ENCODE measurements at regions not wholly inside any gene's neighbourhood (a gene's known extent, or its start where the extent isn't known, plus 50 kb on each side); places are given as distances from the start of the nearest gene placed in this dataset.
A peak's percentile ranks its signal among the peaks of the same experiment; 100 is the strongest.

DNA sequence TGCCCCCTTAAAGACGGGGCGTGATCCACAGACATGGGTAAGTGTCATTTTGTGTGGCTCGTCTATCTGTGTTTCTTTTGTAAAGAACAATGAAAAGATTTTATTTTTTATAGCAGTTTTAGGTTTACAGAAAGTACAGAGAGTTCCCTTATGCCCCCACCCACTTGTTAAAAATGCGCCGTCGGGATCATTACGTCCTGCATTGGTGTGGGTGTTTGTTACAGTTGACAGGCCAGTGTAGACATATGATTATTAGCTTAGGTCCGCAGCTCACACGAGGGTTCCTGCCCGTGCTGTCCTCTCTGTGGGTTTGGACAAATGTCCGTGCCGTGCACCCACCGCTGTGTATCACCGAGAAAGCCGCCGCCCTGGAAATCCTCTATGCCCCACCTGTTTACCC lies 50.5 kb downstream of the RGS12 start:
- no peak for FAIRE-seq

GRCh38 chr4:3344104-3344503 lies 51.3 kb downstream of the RGS12 start:
- FAIRE-seq, result no peak

GRCh38 chr4:3344596-3344995 lies 51.8 kb downstream of the RGS12 start:
- FAIRE-seq, result no peak

DNA sequence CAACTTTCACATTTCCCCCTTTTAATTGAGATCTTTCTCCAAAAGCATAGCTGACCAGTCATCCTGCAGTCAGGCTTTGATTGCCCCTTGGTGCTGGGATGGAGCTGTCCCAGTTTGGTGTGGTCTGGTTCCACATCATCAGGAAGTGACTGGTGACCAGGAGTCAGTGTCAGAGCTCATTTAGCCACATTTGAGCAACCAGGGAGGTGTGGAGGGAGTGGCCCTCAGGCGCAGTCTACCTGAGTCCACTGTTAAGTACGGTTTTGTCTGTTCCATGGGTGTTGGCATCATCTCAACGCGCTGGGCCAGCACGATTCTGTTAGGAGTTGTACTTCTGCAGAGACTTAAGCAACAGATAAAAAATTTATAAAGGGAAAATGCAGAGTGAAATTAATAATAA lies 52.6 kb downstream of the RGS12 start:
- no peak for FAIRE-seq

DNA sequence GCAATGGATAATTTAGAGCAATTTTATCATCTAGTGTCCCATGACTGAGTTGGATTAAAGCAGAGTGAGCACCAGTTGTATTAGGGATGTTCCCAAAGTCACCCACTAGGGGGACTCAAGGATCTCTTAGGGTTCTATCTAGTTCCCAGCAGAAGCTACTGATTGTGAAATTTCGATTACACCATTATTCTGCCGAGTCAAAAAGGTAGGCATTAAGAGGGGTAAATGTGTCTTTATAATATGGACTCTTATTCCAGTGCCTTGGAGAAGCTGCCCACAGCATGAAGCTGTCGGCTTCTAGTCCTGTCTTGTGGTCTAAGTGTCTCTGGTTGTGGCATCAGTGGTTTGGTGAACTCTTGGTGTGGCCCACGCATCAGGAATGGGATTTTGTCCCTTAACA lies 53.3 kb downstream of the RGS12 start:
- peak; percentile 92 for FAIRE-seq

DNA sequence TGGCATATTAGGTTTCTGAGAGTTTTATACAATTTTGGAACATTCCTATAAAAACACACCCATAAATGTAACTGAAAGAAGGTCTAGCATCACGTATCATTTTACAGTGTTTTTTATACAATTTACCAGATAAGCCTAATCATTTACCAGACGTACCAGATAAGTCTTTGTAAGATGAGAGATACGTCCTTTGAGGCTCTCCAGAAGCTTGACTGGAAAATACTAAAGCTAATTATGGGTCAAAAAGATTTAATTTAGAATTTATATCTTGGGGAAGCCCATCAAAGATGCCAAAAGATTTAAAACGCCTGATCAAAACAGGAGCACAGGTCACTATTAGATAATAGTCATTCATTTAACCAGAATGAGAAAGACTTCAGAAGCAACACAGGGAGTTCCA lies 55.0 kb downstream of the RGS12 start:
- FAIRE-seq, result no peak

- no peak for FAIRE-seq
These were observed 55.8 kb downstream of the RGS12 start for GRCh38 chr4:3348621-3349020.

- FAIRE-seq, result no peak
These were observed 56.3 kb downstream of the RGS12 start for GRCh38 chr4:3349116-3349515.

DNA sequence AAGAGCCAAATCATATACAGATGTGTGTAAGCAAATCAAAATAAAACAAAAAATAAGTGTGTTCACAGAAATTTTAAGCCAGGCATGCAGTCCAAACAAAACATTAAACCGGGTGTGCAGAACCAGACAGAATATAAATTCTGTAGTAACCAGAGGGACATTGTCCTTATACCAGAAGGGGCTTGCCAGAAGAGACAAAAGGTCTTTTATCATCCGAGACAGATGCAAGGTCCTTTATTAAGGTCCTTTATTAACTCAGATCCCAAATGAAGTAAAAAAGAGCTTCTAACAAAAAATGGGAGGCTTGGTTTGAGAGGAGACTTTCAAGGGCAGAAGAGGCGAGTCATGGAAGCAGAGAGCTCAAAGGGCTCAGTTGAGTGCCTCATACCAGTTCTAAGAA lies 59.2 kb downstream of the RGS12 start:
- no peak for FAIRE-seq

GRCh38 chr4:3352505-3352904 lies 59.7 kb downstream of the RGS12 start:
- FAIRE-seq, result no peak

- FAIRE-seq, result no peak
These were observed 60.2 kb downstream of the RGS12 start for GRCh38 chr4:3352941-3353594.

GRCh38 chr4:3353752-3354454 lies 61.1 kb downstream of the RGS12 start:
- no peak for FAIRE-seq

GRCh38 chr4:3354455-3354811 lies 61.6 kb downstream of the RGS12 start:
- FAIRE-seq, result no peak

GRCh38 chr4:3355266-3355748 lies 62.5 kb downstream of the RGS12 start:
- FAIRE-seq, result no peak

DNA sequence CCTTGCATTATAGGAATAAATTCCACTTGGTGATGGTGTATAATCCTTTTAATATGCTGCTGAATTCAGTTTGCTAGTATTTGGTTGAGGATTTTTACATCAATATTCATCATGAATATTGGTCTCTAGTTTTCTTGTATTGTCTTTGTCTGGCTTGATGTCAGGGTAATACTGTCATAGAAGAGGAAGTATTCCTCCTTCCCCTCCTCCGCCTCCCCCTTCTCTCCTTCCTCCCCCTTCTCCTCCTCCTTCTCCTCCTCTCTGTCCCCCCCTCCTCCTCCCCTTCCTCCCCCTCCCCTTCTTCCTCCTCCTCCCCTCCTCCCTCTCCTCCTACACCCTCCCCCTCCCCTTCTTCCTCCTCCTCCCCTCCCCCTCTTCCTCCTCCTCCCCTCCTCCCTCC lies 65.8 kb downstream of the RGS12 start:
- FAIRE-seq, result no peak

DNA sequence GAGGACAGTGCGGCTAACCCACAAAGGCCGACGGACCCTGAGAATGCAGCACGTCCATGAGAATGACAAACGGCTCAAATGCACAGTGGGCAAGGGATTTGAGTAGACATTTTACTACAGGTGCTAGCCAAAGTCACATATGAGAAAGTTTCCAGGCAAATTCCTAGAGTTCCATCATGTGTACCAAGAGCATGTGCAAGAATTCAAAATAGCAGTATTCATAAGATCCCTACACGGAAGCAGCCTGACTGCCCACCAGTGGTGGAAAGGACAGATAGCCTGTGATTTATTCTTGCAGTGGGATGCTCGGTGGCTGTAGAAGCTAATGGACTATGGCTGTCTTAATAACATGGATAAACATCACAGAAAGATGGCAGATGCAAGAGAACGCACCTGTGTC lies 68.0 kb downstream of the RGS12 start:
- FAIRE-seq, result no peak

- no peak for FAIRE-seq
These were observed 68.6 kb downstream of the RGS12 start for GRCh38 chr4:3361406-3361805.

DNA sequence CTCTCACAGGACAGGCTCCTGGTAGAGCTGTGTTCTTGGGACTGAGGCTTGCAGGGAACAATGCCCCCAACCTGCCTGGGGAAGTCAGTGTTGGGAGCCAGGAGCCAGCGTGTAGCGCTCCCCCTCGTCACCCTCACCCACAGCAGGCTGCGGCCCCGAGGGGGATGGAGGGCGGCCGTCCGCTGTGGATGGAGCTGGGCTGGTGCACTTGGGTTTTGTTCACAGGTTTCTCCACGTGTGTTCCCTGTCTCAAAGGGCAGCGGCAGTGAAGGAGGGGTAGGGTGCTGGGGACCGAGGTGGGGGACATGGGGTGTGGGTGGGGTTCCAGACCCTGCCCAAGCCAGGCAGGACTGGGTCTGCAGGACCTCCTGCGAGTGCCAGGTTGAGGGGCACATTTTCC lies 69.1 kb downstream of the RGS12 start:
- no peak for FAIRE-seq

GRCh38 chr4:3362431-3363287 lies 69.8 kb downstream of the RGS12 start:
- no peak for FAIRE-seq

GRCh38 chr4:3363411-3364141 lies 70.8 kb downstream of the RGS12 start:
- no peak for FAIRE-seq

- FAIRE-seq, result no peak
These were observed 71.4 kb downstream of the RGS12 start for GRCh38 chr4:3364199-3364598.

- no peak for FAIRE-seq
These were observed 72.0 kb downstream of the RGS12 start for GRCh38 chr4:3364634-3365314.

- no peak for FAIRE-seq
These were observed 72.5 kb downstream of the RGS12 start for GRCh38 chr4:3365326-3365725.

Data from islet of Langerhans (tissue), 1 donor.